ENCODE measurements at regions not wholly inside any gene's neighbourhood (a gene's known extent, or its start where the extent isn't known, plus 50 kb on each side); places are given as distances from the start of the nearest gene placed in this dataset.

DNA sequence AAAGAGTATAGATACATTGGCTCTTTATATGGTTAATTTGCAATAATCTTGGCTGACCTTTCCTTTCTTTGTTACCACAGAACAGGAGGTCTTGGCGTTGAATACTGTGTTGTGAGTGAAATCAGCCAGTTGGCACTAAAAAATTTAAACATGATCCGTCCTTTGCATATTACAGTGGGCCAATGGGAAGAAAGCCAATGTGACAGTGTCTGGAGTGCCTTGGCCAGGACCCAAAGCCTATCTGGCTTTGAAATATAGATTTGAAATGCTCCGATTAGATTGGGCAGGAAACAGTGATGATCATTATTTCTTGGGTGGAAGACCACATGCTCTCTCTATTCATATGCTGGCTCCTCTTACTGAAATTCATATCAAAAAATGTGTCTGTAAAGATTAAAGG, 339.6 kb upstream of the ANO3 start:
- no peak for DNase-seq
- intact Hi-C loops (cut with DNase I; ENCODE audit: low total_unique reads): no loop called here

DNA sequence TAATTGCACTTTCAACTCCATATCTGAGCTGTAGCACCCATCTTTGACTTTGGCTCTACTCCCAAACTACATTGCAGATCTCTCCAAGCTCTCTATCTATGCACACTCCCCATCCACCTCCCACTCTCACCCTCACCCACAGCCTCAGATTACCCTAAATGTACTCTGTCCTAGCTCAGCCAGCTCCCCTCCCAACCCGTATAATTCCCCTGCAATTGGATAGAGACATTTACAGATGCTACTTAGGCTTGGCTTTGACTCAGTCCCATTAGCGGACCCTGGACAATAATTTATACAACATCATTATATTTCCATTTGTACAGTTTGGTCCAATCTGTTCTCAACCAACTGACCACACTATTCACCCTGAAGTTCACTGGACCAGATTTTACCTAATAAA, 338.9 kb upstream of the ANO3 start:
- intact Hi-C loops (cut with DNase I; ENCODE audit: low total_unique reads): no loop called here
- Histone ChIP-seq H3K4me1 (no peaks in the 10 kb centered on the region), H3K36me3 (no peaks in the 10 kb centered on the region), H3K4me3 (no peak overlapping the region), H3K9me3 (no peaks in the 10 kb centered on the region), H3K27me3 (no peaks in the 10 kb centered on the region), H3K27ac (no peak overlapping the region)
- no peak for DNase-seq
- TF ChIP-seq POLR2A (IDR thresholded peaks at IDR 0.05): no peak
- TF ChIP-seq, protein P1, sequence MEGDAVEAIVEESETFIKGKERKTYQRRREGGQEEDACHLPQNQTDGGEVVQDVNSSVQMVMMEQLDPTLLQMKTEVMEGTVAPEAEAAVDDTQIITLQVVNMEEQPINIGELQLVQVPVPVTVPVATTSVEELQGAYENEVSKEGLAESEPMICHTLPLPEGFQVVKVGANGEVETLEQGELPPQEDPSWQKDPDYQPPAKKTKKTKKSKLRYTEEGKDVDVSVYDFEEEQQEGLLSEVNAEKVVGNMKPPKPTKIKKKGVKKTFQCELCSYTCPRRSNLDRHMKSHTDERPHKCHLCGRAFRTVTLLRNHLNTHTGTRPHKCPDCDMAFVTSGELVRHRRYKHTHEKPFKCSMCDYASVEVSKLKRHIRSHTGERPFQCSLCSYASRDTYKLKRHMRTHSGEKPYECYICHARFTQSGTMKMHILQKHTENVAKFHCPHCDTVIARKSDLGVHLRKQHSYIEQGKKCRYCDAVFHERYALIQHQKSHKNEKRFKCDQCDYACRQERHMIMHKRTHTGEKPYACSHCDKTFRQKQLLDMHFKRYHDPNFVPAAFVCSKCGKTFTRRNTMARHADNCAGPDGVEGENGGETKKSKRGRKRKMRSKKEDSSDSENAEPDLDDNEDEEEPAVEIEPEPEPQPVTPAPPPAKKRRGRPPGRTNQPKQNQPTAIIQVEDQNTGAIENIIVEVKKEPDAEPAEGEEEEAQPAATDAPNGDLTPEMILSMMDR (IDR thresholded peaks at IDR 0.05): no peak

More for the DNA sequence above, 339.6 kb upstream of the ANO3 start:
- H3K4me1 ChIP-seq: no peaks in the 10 kb centered on the region
- no peaks in the 10 kb centered on the region for H3K36me3 ChIP-seq
- no peak overlapping the region for H3K4me3 ChIP-seq
- no peaks in the 10 kb centered on the region for H3K9me3 ChIP-seq
- no peak overlapping the region for H3K27ac ChIP-seq
- H3K27me3 ChIP-seq: no peaks in the 10 kb centered on the region
- TF ChIP-seq, protein P1 (IDR thresholded peaks at IDR 0.05): no peak
- no peak for TF ChIP-seq POLR2A (IDR thresholded peaks at IDR 0.05)

DNA sequence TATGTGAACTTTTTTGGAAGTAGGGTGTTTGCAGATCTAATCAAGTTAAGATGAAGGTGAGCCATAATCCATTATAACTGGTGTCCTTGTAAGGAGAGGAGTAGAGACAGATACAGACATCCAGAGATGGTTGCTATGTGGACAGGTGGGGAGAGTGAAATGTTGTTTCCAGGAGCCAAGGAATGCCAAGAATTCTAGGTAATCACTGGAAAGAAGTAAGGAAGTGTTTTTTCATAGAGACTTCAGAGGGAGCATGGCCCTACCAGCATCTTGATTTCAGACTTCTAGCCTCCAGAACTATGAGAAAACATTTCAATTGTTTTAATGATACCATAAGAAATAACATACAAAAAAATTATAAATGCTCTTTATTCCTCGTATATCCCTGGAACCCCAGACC, 320.5 kb upstream of the ANO3 start:
- TF ChIP-seq, protein P1 (IDR thresholded peaks at IDR 0.05): no peak
- TF ChIP-seq POLR2A (IDR thresholded peaks at IDR 0.05): no peak
- no peak overlapping the region for H3K27ac ChIP-seq
- no peaks in the 10 kb centered on the region for H3K4me1 ChIP-seq
- no peaks in the 10 kb centered on the region for H3K9me3 ChIP-seq
- intact Hi-C loops (cut with DNase I; ENCODE audit: low total_unique reads): no loop called here
- DNase-seq: no peak
- H3K27me3 ChIP-seq: no peaks in the 10 kb centered on the region
- no peak overlapping the region for H3K4me3 ChIP-seq
- H3K36me3 ChIP-seq: no peaks in the 10 kb centered on the region

DNA sequence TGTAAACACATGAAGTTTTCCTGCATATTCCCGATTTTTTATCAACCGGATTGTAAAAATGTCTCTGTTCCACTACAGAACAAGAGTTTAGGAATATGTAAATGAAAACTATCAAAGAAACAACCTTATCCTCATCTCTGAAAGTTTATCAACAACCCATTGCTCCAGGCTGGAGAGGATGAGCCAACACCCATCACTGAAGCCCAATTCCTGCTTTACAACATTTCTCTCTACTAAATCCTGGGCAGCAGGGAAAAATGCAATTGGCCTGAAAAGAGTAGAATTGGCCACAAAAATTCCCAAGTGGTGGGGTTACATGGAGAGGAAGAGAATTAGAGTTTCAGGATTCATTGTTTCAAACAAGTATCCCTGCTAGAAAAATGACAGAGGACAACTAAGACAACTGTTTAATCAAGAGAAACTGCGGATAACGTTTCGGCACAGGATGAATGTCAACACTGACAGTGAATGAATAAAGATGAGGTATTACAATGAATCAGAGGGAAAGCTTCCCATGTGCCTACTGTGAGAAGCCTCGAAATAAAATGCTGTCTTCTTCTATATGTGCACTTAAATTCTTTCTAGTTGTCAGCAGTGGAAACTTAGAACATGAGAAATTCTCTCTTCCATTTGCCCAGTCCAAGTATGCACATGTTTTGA, 317.3 kb upstream of the ANO3 start:
- H3K27ac ChIP-seq: no peak overlapping the region
- no peak overlapping the region for H3K4me3 ChIP-seq
- TF ChIP-seq, protein P1 (IDR thresholded peaks at IDR 0.05): no peak
- no peak for TF ChIP-seq POLR2A (IDR thresholded peaks at IDR 0.05)
- intact Hi-C loops (cut with DNase I; ENCODE audit: low total_unique reads): no loop called here
- H3K27me3 ChIP-seq: no peaks in the 10 kb centered on the region
- H3K4me1 ChIP-seq: no peaks in the 10 kb centered on the region
- H3K36me3 ChIP-seq: no peaks in the 10 kb centered on the region
- H3K9me3 ChIP-seq: no peaks in the 10 kb centered on the region
- no peak for DNase-seq

DNA sequence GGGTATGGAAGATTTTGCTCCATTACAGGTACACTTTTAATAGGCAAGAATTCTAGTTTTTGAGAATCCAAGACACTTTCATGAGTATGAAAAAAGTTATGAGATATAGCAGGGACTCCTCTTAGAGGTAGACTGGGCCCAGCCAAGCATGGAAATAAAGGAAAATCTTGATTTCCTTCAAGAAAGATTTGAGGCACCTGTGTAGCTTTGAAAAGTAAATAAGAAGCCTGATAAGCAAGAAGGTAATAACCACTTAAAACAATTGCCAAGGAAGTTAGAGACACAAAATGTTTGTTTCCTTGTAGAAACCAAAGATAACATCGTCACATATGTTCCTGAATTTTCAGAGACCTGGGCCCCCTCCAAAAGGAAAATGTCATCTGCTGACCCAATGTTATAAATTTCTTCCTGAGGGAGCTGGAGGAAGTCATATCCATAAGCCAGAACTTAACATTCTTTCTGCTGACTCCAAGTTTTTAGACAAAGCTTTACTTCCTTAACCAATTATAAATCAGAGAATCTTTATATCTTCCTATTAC, 314.5 kb upstream of the ANO3 start:
- no peak for TF ChIP-seq POLR2A (IDR thresholded peaks at IDR 0.05)
- TF ChIP-seq, protein P1 (IDR thresholded peaks at IDR 0.05): no peak
- Histone ChIP-seq H3K4me1 (no peaks in the 10 kb centered on the region), H3K9me3 (no peaks in the 10 kb centered on the region), H3K4me3 (no peak overlapping the region), H3K36me3 (no peaks in the 10 kb centered on the region), H3K27ac (no peak overlapping the region), H3K27me3 (no peaks in the 10 kb centered on the region)
- DNase-seq: no peak
- intact Hi-C loops (cut with DNase I; ENCODE audit: low total_unique reads): no loop called here
